IMR-90 (cell line): ENCODE measurements at regions not wholly inside any gene's neighbourhood (a gene's known extent, or its start where the extent isn't known, plus 50 kb on each side); places are given as distances from the start of the nearest gene placed in this dataset.

Experiments used
- ATAC-seq: fragments of 200-7000 bp; cut with Tn5 transposase; 2 replicates; pipeline ENCODE4 v1.9.1; 2020; ENCODE audit warnings: low read depth, mild to moderate bottlenecking, moderate library complexity
- BruUV-seq: library from RNA; stranded (reverse); fragments of 400-500 nt; replicated peaks from 2 replicates; lab custom pipeline; 2021; lab: Mats Ljungman, UMichigan
- CTCF ChIA-PET: fragments of 300-600 bp; formaldehyde crosslinking; extraction: SDS; loops from one replicate; lab custom pipeline; 2021; ENCODE audit warnings: antibody characterized with exemption; lab: Yijun Ruan, JAX
- POLR2A ChIA-PET: fragments of 300-600 bp; sonication (Branson Sonifier 250); formaldehyde crosslinking; loops from one replicate; lab custom pipeline; 2022; ENCODE audit warnings: antibody characterized with exemption; ENCODE audit not compliant: unreplicated experiment; lab: Charles Lee
- DNase-seq: peaks from one replicate; pipeline ENCODE4 v3.0.0; 2013
- H2AFZ ChIP-seq: replicated peaks from 2 replicates; pipeline ENCODE3; 2013; ENCODE audit warnings: low read length, mild to moderate bottlenecking; ENCODE audit not compliant: poor library complexity
- H2AK5ac ChIP-seq: 2 replicates; pipeline ENCODE4 v1.6.1; 2013; ENCODE audit warnings: low read depth, low read length, inconsistent platforms
- H2AK9ac ChIP-seq: replicated peaks from 2 replicates; pipeline ENCODE3; 2013; ENCODE audit warnings: mild to moderate bottlenecking, low read depth, low read length, moderate library complexity; ENCODE audit not compliant: poor library complexity
- H2BK120ac ChIP-seq: 2 replicates; pipeline ENCODE4 v1.6.1; 2013; ENCODE audit warnings: low read depth, low read length, inconsistent platforms
- H2BK15ac ChIP-seq: 3 replicates; pipeline ENCODE4 v1.6.1; 2013; ENCODE audit warnings: low read depth, low read length, inconsistent platforms
- H2BK20ac ChIP-seq: 2 replicates; pipeline ENCODE4 v1.6.1; 2013; ENCODE audit warnings: low read depth, mild to moderate bottlenecking, inconsistent platforms, low read length, moderate library complexity
- H2BK5ac ChIP-seq: 2 replicates; pipeline ENCODE4 v1.6.1; 2013; ENCODE audit warnings: mild to moderate bottlenecking, low read depth, low read length, inconsistent platforms; ENCODE audit not compliant: poor library complexity, severe bottlenecking
- H3K14ac ChIP-seq: replicated peaks from 2 replicates; pipeline ENCODE4 v1.6.1; 2013; ENCODE audit warnings: low read depth, low read length, inconsistent platforms
- H3K18ac ChIP-seq: 2 replicates; pipeline ENCODE4 v1.6.1; 2013; ENCODE audit warnings: low read depth, low read length, control low read depth
- H3K23ac ChIP-seq: 2 replicates; pipeline ENCODE4 v1.6.1; 2013; ENCODE audit warnings: low read depth, low read length, inconsistent platforms
- H3K27ac ChIP-seq: 2 replicates; pipeline ENCODE4 v1.5.1; 2013; ENCODE audit warnings: mild to moderate bottlenecking, control low read depth, low read length; ENCODE audit not compliant: insufficient read depth
- H3K27me3 ChIP-seq: 2 replicates; pipeline ENCODE4 v1.6.1; 2013; ENCODE audit warnings: low read length; ENCODE audit not compliant: control insufficient read depth, insufficient read depth
- H3K36me3 ChIP-seq: 2 replicates; pipeline ENCODE4 v1.6.1; 2013; ENCODE audit warnings: low read length, mixed read lengths; ENCODE audit not compliant: control insufficient read depth, insufficient read depth
- H3K4ac ChIP-seq: 2 replicates; pipeline ENCODE4 v1.6.1; 2013; ENCODE audit warnings: low read depth, low read length, inconsistent platforms
- H3K4me1 ChIP-seq: 2 replicates; pipeline ENCODE4 v1.6.1; 2013; ENCODE audit warnings: low read length, mixed read lengths; ENCODE audit not compliant: control insufficient read depth, insufficient read depth
- H3K4me2 ChIP-seq: 2 replicates; pipeline ENCODE4 v1.6.1; 2013; ENCODE audit warnings: low read depth, mild to moderate bottlenecking, control low read depth, low read length, moderate library complexity
- H3K4me3 ChIP-seq: 2 replicates; pipeline ENCODE4 v1.5.1; 2013; ENCODE audit warnings: low read depth, mild to moderate bottlenecking, control low read depth, low read length, moderate library complexity; ENCODE audit not compliant: insufficient read depth
- H3K56ac ChIP-seq: 2 replicates; pipeline ENCODE4 v1.6.1; 2013; ENCODE audit warnings: low read length, inconsistent platforms; ENCODE audit not compliant: insufficient read depth; ENCODE audit errors: extremely low read depth
- H3K79me1 ChIP-seq, 2 experiments: 2 replicates each; pipeline ENCODE4 v1.6.1; 2013; ENCODE audit warnings: low read length in 2 of 2, inconsistent platforms in 1 of 2, low read depth in 1 of 2
- H3K9ac ChIP-seq: 2 replicates; pipeline ENCODE4 v1.6.1; 2013; ENCODE audit warnings: low read depth, low read length, control low read depth
- H3K9me1 ChIP-seq: 2 replicates; pipeline ENCODE4 v1.6.1; 2013; ENCODE audit warnings: low read length, inconsistent platforms; ENCODE audit not compliant: insufficient read depth
- H3K9me3 ChIP-seq: 2 replicates; pipeline ENCODE4 v1.6.1; 2013; ENCODE audit warnings: low read length; ENCODE audit not compliant: control insufficient read depth, insufficient read depth
- H4K20me1 ChIP-seq: 2 replicates; pipeline ENCODE4 v1.6.1; 2013; ENCODE audit warnings: low read length, inconsistent platforms; ENCODE audit not compliant: insufficient read depth
- H4K5ac ChIP-seq: 2 replicates; pipeline ENCODE4 v1.6.1; 2013; ENCODE audit warnings: mild to moderate bottlenecking, low read depth, low read length, control low read depth
- H4K8ac ChIP-seq, 2 experiments: 2 replicates each; pipeline ENCODE4 v1.6.1; 2013; ENCODE audit warnings: low read depth in 2 of 2, low read length in 2 of 2, control low read depth in 1 of 2, inconsistent platforms in 1 of 2
- H4K91ac ChIP-seq: 2 replicates; pipeline ENCODE4 v1.6.1; 2013; ENCODE audit warnings: low read depth, low read length, inconsistent platforms; ENCODE audit not compliant: insufficient read depth
- CEBPB ChIP-seq: IDR thresholded peaks from 2 replicates; pipeline ENCODE4 v1.6.1; 2012; ENCODE audit warnings: low read depth, low read length, improper control_type of control experiment
- FOS ChIP-seq: fragments of 150-350 bp; IDR thresholded peaks from 2 replicates; pipeline ENCODE4 v1.6.1; 2016; ENCODE audit warnings: low read depth, low read length
- RAD21 ChIP-seq: IDR thresholded peaks from 2 replicates; pipeline ENCODE4 v1.6.1; 2012; ENCODE audit warnings: low read length, improper control_type of control experiment
- RFX5 ChIP-seq: IDR thresholded peaks from 2 replicates; pipeline ENCODE4 v1.8.0; 2012; ENCODE audit warnings: low read depth, mild to moderate bottlenecking, low read length, moderate library complexity
- WGBS, 2 experiments: methylation state at CpG; one replicate each; pipeline versions ENCODE4 v1.1.5 to v1.1.7; 2013; ENCODE audit warnings: missing lambda C conversion rate in 2 of 2; ENCODE audit not compliant: insufficient read length in 1 of 2; ENCODE audit errors: extremely low coverage in 2 of 2; 5-methylcytosine and 5-hydroxymethylcytosine counted together
- dilution Hi-C: fragments of 300-500 bp; cut with HindIII; formaldehyde crosslinking; loops from one replicate; pipeline ENCODE4 v1.14.3; 2018; ENCODE audit warnings: low sequenced_read_pairs; ENCODE audit not compliant: unreplicated experiment
- in situ Hi-C: fragments of 300-500 bp; cut with MboI; formaldehyde crosslinking; loops from 3 replicates; pipeline ENCODE4 v1.14.3; 2019; ENCODE audit warnings: low sequenced_read_pairs, inconsistent platforms, mixed read lengths
- intact Hi-C: fragments of 100-400 bp; cut with micrococcal nuclease; formaldehyde crosslinking; loops from 2 replicates; pipeline ENCODE4 v1.10.0; 2022

GRCh38 chr4:126271292-126271691 lies 956.5 kb downstream of the FAT4 start:
- no peak overlapping the region for H3K18ac ChIP-seq
- H2AFZ ChIP-seq: no peak overlapping the region
- H2BK15ac ChIP-seq: no peak overlapping the region
- H3K36me3 ChIP-seq: no peaks in the 10 kb centered on the region
- no peaks in the 10 kb centered on the region for H3K79me1 ChIP-seq
- H3K4me3 ChIP-seq: no peak overlapping the region
- TF ChIP-seq RAD21: no peak
- no peak for TF ChIP-seq FOS
- TF ChIP-seq RFX5: no peak
- no peak for TF ChIP-seq CEBPB
- ChIA-PET CTCF (no interaction called here), POLR2A (no interaction called here)
- ATAC-seq (no peak), DNase-seq (no peak)
- no peaks in the 10 kb centered on the region for H3K27me3 ChIP-seq
- H3K4me2 ChIP-seq: no peak overlapping the region
- intact Hi-C loops (no loop called here), in situ Hi-C loops (no loop called here), dilution Hi-C loops (no loop called here)
- H3K4me1 ChIP-seq: peaks cover 2% of the 10 kb centered on the region
- no peaks in the 10 kb centered on the region for H3K9me1 ChIP-seq
- no peak overlapping the region for H2AK5ac ChIP-seq
- H4K91ac ChIP-seq: no peak overlapping the region
- H4K5ac ChIP-seq: no peak overlapping the region
- no peak overlapping the region for H3K56ac ChIP-seq
- H2AK9ac ChIP-seq: no peak overlapping the region
- no peak overlapping the region for H2BK120ac ChIP-seq
- H3K14ac ChIP-seq: no peak overlapping the region
- H3K27ac ChIP-seq: no peak overlapping the region
- no peaks in the 10 kb centered on the region for H3K9me3 ChIP-seq
- no peak overlapping the region for H3K23ac ChIP-seq
- H2BK5ac ChIP-seq: no peak overlapping the region
- no peak overlapping the region for H2BK20ac ChIP-seq
- H4K8ac ChIP-seq: no peak overlapping the region
- BruUV-seq: no TSS peak
- no peak overlapping the region for H3K9ac ChIP-seq
- no peak overlapping the region for H3K4ac ChIP-seq
- WGBS, 2 experiments: 20% methylated on average over 1 of the region's 1 CpG; no CpG with 5 or more reads in 1 of the 2 experiments
- no peaks in the 10 kb centered on the region for H4K20me1 ChIP-seq
